Activated CD4-positive, alpha-beta T cell treated with anti-CD3 and anti-CD28 coated beads, Interleukin-10, Interleukin-2, amounts not matched to agents 100 ng/mL and 50 ng/mL, durations not matched to agents 16 hours and 8 hours (primary cell): ENCODE measurements at regions not wholly inside any gene's neighbourhood (a gene's known extent, or its start where the extent isn't known, plus 50 kb on each side); places are given as distances from the start of the nearest gene placed in this dataset.
"Not testable (repeated sequence)": the region's sequence is repeated elsewhere in the genome, so short reads cannot be mapped to it uniquely, and the experiment has no call there.

Source experiments
- DNase-seq: peaks from one replicate; pipeline ENCODE4 v3.0.0-alpha.2; 2020

DNA sequence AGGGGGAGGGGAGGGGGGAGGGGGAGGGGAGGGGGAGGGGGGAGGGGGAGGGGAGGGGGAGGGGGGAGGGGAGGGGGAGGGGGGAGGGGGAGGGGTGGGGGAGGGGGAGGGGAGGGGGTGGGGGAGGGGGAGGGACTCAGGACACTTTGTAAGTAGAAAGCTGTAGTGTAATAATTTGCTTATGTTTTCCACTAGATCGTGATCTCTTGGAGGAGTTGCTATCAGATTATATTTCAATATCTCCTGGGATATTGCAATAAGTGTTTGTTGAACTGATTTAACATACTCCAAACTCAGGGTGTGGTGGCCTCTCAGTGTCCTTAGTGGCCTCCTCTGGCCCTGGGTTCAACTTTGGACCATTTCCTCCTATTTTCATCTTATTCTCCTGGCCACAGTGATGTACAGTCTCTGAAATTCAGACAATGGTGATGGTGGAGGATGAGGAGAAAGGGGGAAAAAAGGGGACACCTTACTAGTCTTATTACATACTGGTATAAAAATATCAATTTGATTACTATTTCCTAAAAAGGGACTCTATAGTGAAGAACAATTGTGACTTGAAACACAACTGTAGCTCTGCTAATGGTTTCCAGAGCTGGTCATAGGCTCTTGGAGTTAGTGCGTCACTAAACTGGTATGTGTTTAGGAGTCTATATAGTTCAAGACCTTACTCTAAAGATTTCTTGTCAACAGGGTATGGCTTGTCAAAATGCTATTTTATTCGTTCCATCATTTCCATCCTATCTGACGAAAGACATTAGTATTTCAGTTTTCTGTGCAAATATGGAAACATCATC lies 89.6 kb downstream of the DDX1 start:
- DNase-seq, result no peak

GRCh38 chr2:15682354-15682753 lies 90.7 kb downstream of the DDX1 start:
- DNase-seq, result no peak

GRCh38 chr2:15684161-15685039 lies 92.7 kb downstream of the DDX1 start:
- no peak for DNase-seq

DNA sequence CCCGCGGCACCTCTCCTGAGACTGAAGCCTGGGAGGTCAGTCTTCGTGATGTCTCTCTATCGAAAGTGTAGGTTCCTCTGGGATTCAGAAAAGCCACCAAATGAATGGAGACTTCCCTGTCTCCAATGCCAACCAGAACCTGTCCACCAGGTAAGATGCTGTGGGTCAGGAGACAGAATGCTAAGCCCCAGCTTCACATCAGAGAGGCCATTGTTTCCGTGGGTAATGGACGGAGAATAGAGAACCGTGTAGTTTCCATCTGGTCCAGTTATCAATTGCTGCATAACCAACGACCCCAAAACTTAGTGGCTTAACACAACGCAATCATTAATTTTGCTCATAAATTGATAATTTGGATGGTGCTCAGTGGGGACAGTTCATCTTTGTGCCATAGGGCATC lies 93.5 kb downstream of the DDX1 start:
- DNase-seq, result no peak

- DNase-seq, result no peak
These were observed 95.0 kb downstream of the DDX1 start for GRCh38 chr2:15686643-15687042.

GRCh38 chr2:15687243-15687642 lies 95.6 kb downstream of the DDX1 start:
- DNase-seq, result no peak

DNA sequence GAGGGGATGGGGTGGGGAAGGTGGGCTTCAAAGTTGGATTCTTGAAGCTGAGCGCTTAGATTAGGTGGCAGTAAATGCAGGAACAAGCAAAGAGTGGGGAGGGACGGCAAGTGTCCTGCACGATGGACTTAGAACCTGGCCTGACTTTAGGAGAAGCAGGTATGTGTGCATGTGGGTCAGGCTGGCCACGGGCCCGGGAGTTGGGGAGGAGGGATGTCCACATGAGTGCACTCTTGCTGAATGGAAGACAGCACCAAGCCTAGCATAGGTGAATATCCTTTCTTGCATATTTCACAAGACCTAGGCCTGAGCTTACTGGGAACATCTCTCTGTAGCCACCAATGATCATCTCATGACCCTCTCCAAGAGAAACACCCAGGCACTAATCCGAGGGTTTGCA lies 96.1 kb downstream of the DDX1 start:
- no peak for DNase-seq

DNA sequence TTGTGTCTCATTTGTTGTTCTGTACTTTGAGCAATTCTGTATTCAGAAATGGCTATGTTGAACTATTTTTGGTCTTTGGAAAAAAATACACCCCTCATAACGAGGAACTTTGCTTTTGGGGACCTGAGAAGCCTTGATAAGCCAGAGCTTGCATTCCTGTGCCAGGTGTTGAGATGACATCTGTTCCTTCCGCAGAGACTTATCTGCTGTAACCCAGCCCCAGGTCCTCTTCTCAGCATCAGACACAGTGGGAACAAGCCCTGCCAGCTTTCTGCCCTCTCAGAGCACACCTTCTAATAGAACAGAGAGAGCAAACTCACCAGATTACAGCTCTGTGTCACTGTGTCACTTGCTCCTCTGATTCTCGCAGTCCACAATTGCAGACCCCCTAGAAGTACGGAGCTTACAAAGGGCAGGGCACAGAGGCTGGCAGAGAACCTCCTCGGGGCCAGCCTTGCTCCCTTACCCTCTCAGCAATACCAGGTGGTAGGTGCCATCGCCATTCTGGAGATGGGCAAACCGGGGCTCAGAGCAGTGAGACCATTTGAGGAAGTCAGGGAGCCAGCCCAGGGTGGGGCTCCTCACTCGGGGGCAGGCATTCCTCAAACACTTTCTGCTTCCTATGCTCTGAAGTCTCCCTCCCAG lies 97.4 kb downstream of the DDX1 start:
- DNase-seq, result no peak

DNA sequence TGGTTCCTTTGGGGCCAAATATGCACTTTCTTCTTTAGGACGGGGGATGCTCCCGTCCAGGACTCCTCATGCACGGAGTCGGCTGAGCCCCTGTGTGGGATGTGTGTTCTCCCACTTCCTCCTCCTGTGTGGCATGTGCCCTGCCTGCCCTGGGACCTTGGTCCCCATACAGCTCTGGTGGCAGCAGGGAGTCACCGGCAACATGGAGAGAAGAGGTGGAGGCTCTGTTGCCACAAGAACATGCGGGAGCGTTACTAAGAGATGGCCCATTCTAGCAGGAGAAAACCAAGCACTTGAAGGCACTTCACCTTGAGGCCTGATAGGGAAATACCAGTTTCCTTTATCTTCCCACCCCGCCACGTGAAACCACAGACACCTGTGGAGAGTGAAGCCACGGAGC lies 98.0 kb downstream of the DDX1 start:
- DNase-seq, result no peak

GRCh38 chr2:15691586-15692310 lies 100.1 kb downstream of the DDX1 start:
- no peak for DNase-seq

- no peak for DNase-seq
These were observed 101.1 kb downstream of the DDX1 start for GRCh38 chr2:15692551-15693377.

- DNase-seq, result no peak
These were observed 101.7 kb downstream of the DDX1 start for GRCh38 chr2:15693382-15693781.

DNA sequence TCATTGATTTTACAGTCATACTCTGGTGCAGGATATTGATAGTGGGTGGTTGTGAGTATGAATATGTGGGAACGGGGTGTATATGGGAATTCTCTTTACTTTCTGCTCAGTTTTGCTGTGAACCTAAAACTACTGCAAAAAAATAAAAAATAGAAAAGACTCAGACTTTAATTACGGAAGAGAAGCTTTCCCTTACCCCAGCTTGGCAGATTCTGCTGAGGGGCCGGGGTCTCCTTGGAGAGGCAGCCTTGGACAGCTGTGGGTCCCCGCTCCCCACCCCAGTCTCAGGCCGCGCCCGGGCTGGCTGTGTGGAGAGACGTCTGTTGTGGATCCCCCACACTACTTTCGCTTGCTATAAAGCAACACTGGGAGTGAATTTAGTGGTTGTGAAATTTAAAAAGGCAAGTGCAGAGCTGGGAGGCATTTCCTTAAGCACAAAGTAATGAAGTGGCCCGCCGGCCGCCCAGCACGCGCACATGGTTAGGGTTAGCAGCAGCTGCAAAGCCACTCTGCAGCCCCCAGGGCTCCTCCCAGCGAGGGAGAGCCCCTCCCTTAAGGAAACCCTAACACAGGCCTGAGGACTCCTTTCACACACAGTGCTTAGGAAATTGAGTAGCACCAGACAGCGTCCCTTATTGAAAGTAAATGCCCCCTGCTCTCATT lies 102.4 kb downstream of the DDX1 start:
- no peak for DNase-seq

DNA sequence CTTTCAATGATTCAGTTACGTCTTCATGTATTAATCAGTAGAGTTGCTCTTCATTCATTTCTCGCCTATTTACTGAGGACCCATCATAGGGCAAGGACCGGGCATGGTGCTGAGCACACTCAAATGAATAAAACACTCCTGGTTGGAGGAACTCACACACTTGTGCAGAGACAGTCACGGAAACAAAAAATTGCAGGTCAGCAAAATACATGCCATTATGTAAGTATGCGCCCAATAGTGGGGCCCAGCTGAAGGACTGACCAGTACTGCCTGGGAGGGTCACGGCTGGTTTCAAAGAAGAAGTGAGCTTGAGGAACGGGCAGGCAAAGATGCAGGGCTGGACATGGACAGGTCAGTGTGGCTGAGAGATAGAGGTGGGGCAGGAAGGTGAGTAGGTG lies 102.9 kb downstream of the DDX1 start:
- no peak for DNase-seq

DNA sequence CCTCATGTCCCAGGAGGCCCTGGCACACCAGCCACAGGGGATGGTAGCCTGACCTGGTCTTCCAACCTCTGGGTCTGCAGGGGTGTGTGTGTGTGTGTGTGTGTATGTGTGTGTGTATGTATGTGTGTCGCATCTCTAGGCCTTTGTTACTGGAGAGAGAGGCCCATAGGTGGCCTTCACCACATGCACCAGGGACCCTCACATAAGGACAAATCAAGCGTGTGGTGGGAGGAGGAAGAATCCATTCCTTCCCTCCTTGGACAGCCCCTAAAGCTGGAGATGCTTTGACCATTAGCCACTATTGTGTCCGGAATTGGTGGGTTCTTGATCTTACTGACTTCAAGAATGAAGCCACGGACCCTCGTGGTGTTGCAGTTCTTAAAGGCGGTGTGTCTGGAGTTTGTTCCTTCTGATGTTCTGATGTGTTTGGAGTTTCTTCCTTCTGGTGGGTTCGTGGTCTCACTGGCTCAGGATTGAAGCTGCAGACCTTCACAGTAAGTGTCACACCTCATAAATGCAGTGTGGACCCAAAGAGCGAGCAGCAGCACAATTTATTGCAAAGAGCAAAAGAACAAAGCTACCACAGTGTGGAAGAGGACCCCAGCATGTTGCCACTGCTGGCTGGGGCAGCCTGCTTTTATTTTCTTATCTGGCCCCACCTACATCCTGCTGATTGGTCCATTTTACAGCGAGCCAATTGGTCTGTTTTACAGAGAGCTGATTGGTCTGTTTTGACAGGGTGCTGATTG lies 104.1 kb downstream of the DDX1 start:
- DNase-seq, result no peak

DNA sequence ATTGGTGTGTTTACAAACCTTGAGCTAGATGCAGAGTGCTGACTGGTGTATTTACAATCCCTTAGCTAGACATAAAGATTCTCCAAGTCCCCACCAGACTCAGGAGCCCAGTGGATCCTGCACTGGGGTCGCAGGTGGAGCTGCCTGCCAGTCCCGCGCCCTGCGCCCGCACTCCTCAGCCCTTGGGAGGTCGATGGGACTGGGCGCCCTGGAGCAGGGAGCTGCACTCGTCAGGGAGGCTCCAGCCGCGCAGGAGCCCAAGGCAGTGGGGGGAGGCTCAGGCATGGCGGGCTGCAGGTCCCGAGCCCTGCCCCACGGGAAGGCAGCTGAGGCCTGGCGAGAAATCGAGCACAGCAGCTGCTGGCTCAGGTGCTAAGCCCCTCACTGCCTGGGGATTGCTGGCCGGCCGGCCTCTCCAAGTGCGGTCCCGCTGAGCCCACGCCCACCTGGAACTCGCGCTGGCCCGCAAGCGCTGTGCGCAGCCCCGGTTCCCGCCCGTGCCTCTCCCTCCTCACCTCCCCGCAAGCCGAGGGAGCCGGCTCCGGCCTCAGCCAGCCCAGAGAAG lies 105.0 kb downstream of the DDX1 start:
- not testable (repeated sequence) for DNase-seq

DNA sequence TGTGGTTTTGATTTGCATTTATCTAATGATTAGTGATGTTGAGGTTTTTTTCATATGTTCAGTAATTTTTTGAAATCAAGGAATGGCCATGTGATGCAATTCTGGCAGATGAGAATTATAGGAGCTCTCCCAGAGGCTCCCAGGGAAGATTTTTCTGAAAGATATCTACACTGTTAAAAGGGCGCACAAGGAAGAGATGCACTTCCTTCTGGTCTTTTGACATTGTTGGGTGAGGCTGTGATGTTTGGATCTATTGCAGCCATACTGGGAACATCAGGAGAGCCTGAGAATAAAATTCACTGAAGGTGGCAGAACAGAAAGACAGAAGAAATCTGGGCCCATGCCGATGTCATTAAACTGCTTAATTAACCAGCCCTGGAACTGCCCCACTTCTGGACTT lies 108.5 kb downstream of the DDX1 start:
- DNase-seq, result no peak

- DNase-seq, result no peak
These were observed 109.1 kb downstream of the DDX1 start for GRCh38 chr2:15700599-15701340.

DNA sequence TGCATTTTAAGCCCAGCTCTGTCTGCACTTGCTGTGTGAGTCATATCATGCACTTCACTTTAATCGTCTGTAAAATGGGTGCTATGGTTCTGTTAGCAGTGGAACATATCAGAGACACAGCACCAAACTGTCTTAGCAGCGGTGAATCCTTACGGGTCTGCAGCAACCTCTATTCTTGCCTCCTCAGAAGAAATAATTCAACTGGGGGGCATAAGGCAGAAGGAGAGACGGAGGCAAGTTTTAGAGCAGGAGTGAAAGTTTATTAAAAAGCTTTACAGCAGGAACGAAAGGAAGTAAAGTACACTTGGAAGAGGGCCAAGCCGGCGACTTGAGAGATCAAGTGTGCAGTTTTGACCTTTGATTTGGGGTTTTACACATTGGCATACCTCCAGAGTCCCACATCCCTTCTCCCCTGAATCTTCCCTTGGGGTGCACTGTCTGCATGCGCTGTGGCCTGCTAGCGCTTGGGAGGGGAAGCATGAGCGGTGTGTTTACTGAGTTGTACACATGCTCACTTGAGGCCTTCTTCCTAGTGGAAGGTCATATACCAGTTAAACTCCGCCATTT lies 109.8 kb downstream of the DDX1 start:
- no peak for DNase-seq
